ENCODE measurements at regions not wholly inside any gene's neighbourhood (a gene's known extent, or its start where the extent isn't known, plus 50 kb on each side); places are given as distances from the start of the nearest gene placed in this dataset.

- Histone ChIP-seq H3K9ac (ENCODE audit: insufficient read depth, low read length) (no peak overlapping the region), H3K4me1 (ENCODE audit: control insufficient read depth, extremely low read depth, insufficient read depth, low read length) (peaks cover 5% of the 10 kb centered on the region), H3K4me3 (replicated peaks in 1 of 4; ENCODE audit: control extremely low read depth in 1 of 4, insufficient read depth in 1 of 4, low read depth in 3 of 4, low read length in 4 of 4) (no peak overlapping the region), H3K4me2 (ENCODE audit: extremely low read depth, insufficient read depth, low read length) (no peak overlapping the region), H4K20me1 (ENCODE audit: control insufficient read depth, extremely low read depth, insufficient read depth, low read length) (no peaks in the 10 kb centered on the region), H3K27ac (ENCODE audit: insufficient read depth, low read length) (no peak overlapping the region), H3K36me3 (ENCODE audit: control insufficient read depth, insufficient read depth, low read length) (no peaks in the 10 kb centered on the region), H3K9me3 (ENCODE audit: control insufficient read depth, insufficient read depth, low read depth, low read length) (no peaks in the 10 kb centered on the region), H3K27me3 (ENCODE audit: control insufficient read depth, insufficient read depth, low read length) (no peaks in the 10 kb centered on the region), H2AFZ (ENCODE audit: low read length) (no peak overlapping the region), H3K79me2 (ENCODE audit: control insufficient read depth, insufficient read depth, low read length) (no peaks in the 10 kb centered on the region)
- no peak for DNase-seq (ENCODE audit: low read depth in 2 of 2)
- TF ChIP-seq CTCF (conservative IDR thresholded peaks at IDR 0.05 in 1 of 2, IDR thresholded peaks at IDR 0.05 in 1 of 2; ENCODE audit: low read depth in 1 of 2, low read length in 2 of 2): no peak
- no peak for TF ChIP-seq EZH2 (IDR thresholded peaks at IDR 0.05; ENCODE audit: low read length, missing control alignments)
Measured at GRCh38 chr10:30756151-30756550, 126.6 kb upstream of the LYZL2 start.

GRCh38 chr10:30755441-30755953 lies 125.9 kb upstream of the LYZL2 start:
- Histone ChIP-seq H3K36me3 (ENCODE audit: control insufficient read depth, insufficient read depth, low read length) (no peaks in the 10 kb centered on the region), H3K79me2 (ENCODE audit: control insufficient read depth, insufficient read depth, low read length) (no peaks in the 10 kb centered on the region), H3K4me2 (ENCODE audit: extremely low read depth, insufficient read depth, low read length) (no peak overlapping the region), H2AFZ (ENCODE audit: low read length) (no peak overlapping the region), H3K4me3 (replicated peaks in 1 of 4; ENCODE audit: control extremely low read depth in 1 of 4, insufficient read depth in 1 of 4, low read depth in 3 of 4, low read length in 4 of 4) (no peak overlapping the region), H4K20me1 (ENCODE audit: control insufficient read depth, extremely low read depth, insufficient read depth, low read length) (no peaks in the 10 kb centered on the region), H3K4me1 (ENCODE audit: control insufficient read depth, extremely low read depth, insufficient read depth, low read length) (peaks cover 5% of the 10 kb centered on the region), H3K9ac (ENCODE audit: insufficient read depth, low read length) (no peak overlapping the region), H3K27me3 (ENCODE audit: control insufficient read depth, insufficient read depth, low read length) (no peaks in the 10 kb centered on the region), H3K9me3 (ENCODE audit: control insufficient read depth, insufficient read depth, low read depth, low read length) (no peaks in the 10 kb centered on the region), H3K27ac (ENCODE audit: insufficient read depth, low read length) (no peak overlapping the region)
- no peak for TF ChIP-seq CTCF (conservative IDR thresholded peaks at IDR 0.05 in 1 of 2, IDR thresholded peaks at IDR 0.05 in 1 of 2; ENCODE audit: low read depth in 1 of 2, low read length in 2 of 2)
- TF ChIP-seq EZH2 (IDR thresholded peaks at IDR 0.05; ENCODE audit: low read length, missing control alignments): no peak
- DNase-seq (ENCODE audit: low read depth in 2 of 2): peak in 1 of 2 donors; percentile 87

- TF ChIP-seq CTCF (conservative IDR thresholded peaks at IDR 0.05 in 1 of 2, IDR thresholded peaks at IDR 0.05 in 1 of 2; ENCODE audit: low read depth in 1 of 2, low read length in 2 of 2) (no peak), EZH2 (IDR thresholded peaks at IDR 0.05; ENCODE audit: low read length, missing control alignments) (no peak)
- no peaks in the 10 kb centered on the region for H4K20me1 ChIP-seq (ENCODE audit: control insufficient read depth, extremely low read depth, insufficient read depth, low read length)
- no peaks in the 10 kb centered on the region for H3K27me3 ChIP-seq (ENCODE audit: control insufficient read depth, insufficient read depth, low read length)
- peak overlapping the region; percentile 23 for H3K4me2 ChIP-seq (ENCODE audit: extremely low read depth, insufficient read depth, low read length)
- no peak overlapping the region for H3K9ac ChIP-seq (ENCODE audit: insufficient read depth, low read length)
- H3K36me3 ChIP-seq (ENCODE audit: control insufficient read depth, insufficient read depth, low read length): no peaks in the 10 kb centered on the region
- no peaks in the 10 kb centered on the region for H3K9me3 ChIP-seq (ENCODE audit: control insufficient read depth, insufficient read depth, low read depth, low read length)
- peak overlapping the region; percentile 58 for H3K27ac ChIP-seq (ENCODE audit: insufficient read depth, low read length)
- H2AFZ ChIP-seq (ENCODE audit: low read length): no peak overlapping the region
- H3K4me3 ChIP-seq (replicated peaks in 1 of 4; ENCODE audit: control extremely low read depth in 1 of 4, insufficient read depth in 1 of 4, low read depth in 3 of 4, low read length in 4 of 4): no peak overlapping the region
- peaks cover 5% of the 10 kb centered on the region for H3K4me1 ChIP-seq (ENCODE audit: control insufficient read depth, extremely low read depth, insufficient read depth, low read length)
- H3K79me2 ChIP-seq (ENCODE audit: control insufficient read depth, insufficient read depth, low read length): no peaks in the 10 kb centered on the region
- no peak for DNase-seq (ENCODE audit: low read depth in 2 of 2)
Measured at GRCh38 chr10:30752481-30752881, 122.9 kb upstream of the LYZL2 start.
